IMR-90 (cell line): ENCODE measurements at regions not wholly inside any gene's neighbourhood (a gene's known extent, or its start where the extent isn't known, plus 50 kb on each side); places are given as distances from the start of the nearest gene placed in this dataset.

ENCODE experiments used
- ATAC-seq: fragments of 200-7000 bp; cut with Tn5 transposase; 2 replicates; pipeline ENCODE4 v1.9.1; 2020; ENCODE audit warnings: low read depth, mild to moderate bottlenecking, moderate library complexity
- BruUV-seq: library from RNA; stranded (reverse); fragments of 400-500 nt; replicated peaks from 2 replicates; lab custom pipeline; 2021; lab: Mats Ljungman, UMichigan
- CTCF ChIA-PET: fragments of 300-600 bp; formaldehyde crosslinking; extraction: SDS; loops from one replicate; lab custom pipeline; 2021; ENCODE audit warnings: antibody characterized with exemption; lab: Yijun Ruan, JAX
- POLR2A ChIA-PET: fragments of 300-600 bp; sonication (Branson Sonifier 250); formaldehyde crosslinking; loops from one replicate; lab custom pipeline; 2022; ENCODE audit warnings: antibody characterized with exemption; ENCODE audit not compliant: unreplicated experiment; lab: Charles Lee
- DNase-seq: peaks from one replicate; pipeline ENCODE4 v3.0.0; 2013
- H2AFZ ChIP-seq: replicated peaks from 2 replicates; pipeline ENCODE3; 2013; ENCODE audit warnings: low read length, mild to moderate bottlenecking; ENCODE audit not compliant: poor library complexity
- H2AK5ac ChIP-seq: 2 replicates; pipeline ENCODE4 v1.6.1; 2013; ENCODE audit warnings: low read depth, low read length, inconsistent platforms
- H2AK9ac ChIP-seq: replicated peaks from 2 replicates; pipeline ENCODE3; 2013; ENCODE audit warnings: mild to moderate bottlenecking, low read depth, low read length, moderate library complexity; ENCODE audit not compliant: poor library complexity
- H2BK120ac ChIP-seq: 2 replicates; pipeline ENCODE4 v1.6.1; 2013; ENCODE audit warnings: low read depth, low read length, inconsistent platforms
- H2BK15ac ChIP-seq: 3 replicates; pipeline ENCODE4 v1.6.1; 2013; ENCODE audit warnings: low read depth, low read length, inconsistent platforms
- H2BK20ac ChIP-seq: 2 replicates; pipeline ENCODE4 v1.6.1; 2013; ENCODE audit warnings: low read depth, mild to moderate bottlenecking, inconsistent platforms, low read length, moderate library complexity
- H2BK5ac ChIP-seq: 2 replicates; pipeline ENCODE4 v1.6.1; 2013; ENCODE audit warnings: mild to moderate bottlenecking, low read depth, low read length, inconsistent platforms; ENCODE audit not compliant: poor library complexity, severe bottlenecking
- H3K14ac ChIP-seq: replicated peaks from 2 replicates; pipeline ENCODE4 v1.6.1; 2013; ENCODE audit warnings: low read depth, low read length, inconsistent platforms
- H3K18ac ChIP-seq: 2 replicates; pipeline ENCODE4 v1.6.1; 2013; ENCODE audit warnings: low read depth, low read length, control low read depth
- H3K23ac ChIP-seq: 2 replicates; pipeline ENCODE4 v1.6.1; 2013; ENCODE audit warnings: low read depth, low read length, inconsistent platforms
- H3K27ac ChIP-seq: 2 replicates; pipeline ENCODE4 v1.5.1; 2013; ENCODE audit warnings: mild to moderate bottlenecking, control low read depth, low read length; ENCODE audit not compliant: insufficient read depth
- H3K27me3 ChIP-seq: 2 replicates; pipeline ENCODE4 v1.6.1; 2013; ENCODE audit warnings: low read length; ENCODE audit not compliant: control insufficient read depth, insufficient read depth
- H3K36me3 ChIP-seq: 2 replicates; pipeline ENCODE4 v1.6.1; 2013; ENCODE audit warnings: low read length, mixed read lengths; ENCODE audit not compliant: control insufficient read depth, insufficient read depth
- H3K4ac ChIP-seq: 2 replicates; pipeline ENCODE4 v1.6.1; 2013; ENCODE audit warnings: low read depth, low read length, inconsistent platforms
- H3K4me1 ChIP-seq: 2 replicates; pipeline ENCODE4 v1.6.1; 2013; ENCODE audit warnings: low read length, mixed read lengths; ENCODE audit not compliant: control insufficient read depth, insufficient read depth
- H3K4me2 ChIP-seq: 2 replicates; pipeline ENCODE4 v1.6.1; 2013; ENCODE audit warnings: low read depth, mild to moderate bottlenecking, control low read depth, low read length, moderate library complexity
- H3K4me3 ChIP-seq: 2 replicates; pipeline ENCODE4 v1.5.1; 2013; ENCODE audit warnings: low read depth, mild to moderate bottlenecking, control low read depth, low read length, moderate library complexity; ENCODE audit not compliant: insufficient read depth
- H3K56ac ChIP-seq: 2 replicates; pipeline ENCODE4 v1.6.1; 2013; ENCODE audit warnings: low read length, inconsistent platforms; ENCODE audit not compliant: insufficient read depth; ENCODE audit errors: extremely low read depth
- H3K79me1 ChIP-seq, 2 experiments: 2 replicates each; pipeline ENCODE4 v1.6.1; 2013; ENCODE audit warnings: low read length in 2 of 2, inconsistent platforms in 1 of 2, low read depth in 1 of 2
- H3K9ac ChIP-seq: 2 replicates; pipeline ENCODE4 v1.6.1; 2013; ENCODE audit warnings: low read depth, low read length, control low read depth
- H3K9me1 ChIP-seq: 2 replicates; pipeline ENCODE4 v1.6.1; 2013; ENCODE audit warnings: low read length, inconsistent platforms; ENCODE audit not compliant: insufficient read depth
- H3K9me3 ChIP-seq: 2 replicates; pipeline ENCODE4 v1.6.1; 2013; ENCODE audit warnings: low read length; ENCODE audit not compliant: control insufficient read depth, insufficient read depth
- H4K20me1 ChIP-seq: 2 replicates; pipeline ENCODE4 v1.6.1; 2013; ENCODE audit warnings: low read length, inconsistent platforms; ENCODE audit not compliant: insufficient read depth
- H4K5ac ChIP-seq: 2 replicates; pipeline ENCODE4 v1.6.1; 2013; ENCODE audit warnings: mild to moderate bottlenecking, low read depth, low read length, control low read depth
- H4K8ac ChIP-seq, 2 experiments: 2 replicates each; pipeline ENCODE4 v1.6.1; 2013; ENCODE audit warnings: low read depth in 2 of 2, low read length in 2 of 2, control low read depth in 1 of 2, inconsistent platforms in 1 of 2
- H4K91ac ChIP-seq: 2 replicates; pipeline ENCODE4 v1.6.1; 2013; ENCODE audit warnings: low read depth, low read length, inconsistent platforms; ENCODE audit not compliant: insufficient read depth
- BHLHE40 ChIP-seq: fragments of 150-350 bp; IDR thresholded peaks from 2 replicates; pipeline ENCODE4 v1.6.1; 2016; ENCODE audit warnings: mild to moderate bottlenecking, low read depth, low read length
- ELK1 ChIP-seq: fragments of 150-350 bp; IDR thresholded peaks from 2 replicates; pipeline ENCODE4 v1.6.1; 2016; ENCODE audit warnings: low read depth, mild to moderate bottlenecking, low read length, moderate library complexity, borderline replicate concordance
- FOS ChIP-seq: fragments of 150-350 bp; IDR thresholded peaks from 2 replicates; pipeline ENCODE4 v1.6.1; 2016; ENCODE audit warnings: low read depth, low read length
- MAFK ChIP-seq: IDR thresholded peaks from 2 replicates; pipeline ENCODE4 v1.6.1; 2012; ENCODE audit warnings: low read depth, low read length, improper control_type of control experiment
- MAZ ChIP-seq: IDR thresholded peaks from 2 replicates; pipeline ENCODE4 v1.6.1; 2012; ENCODE audit warnings: low read depth, mild to moderate bottlenecking, low read length, improper control_type of control experiment, moderate library complexity, borderline replicate concordance
- MXI1 ChIP-seq: IDR thresholded peaks from 2 replicates; pipeline ENCODE4 v1.6.1; 2012; ENCODE audit warnings: low read depth, mild to moderate bottlenecking, low read length, moderate library complexity, borderline replicate concordance
- NFE2L2 ChIP-seq: fragments of 150-350 bp; IDR thresholded peaks from 2 replicates; pipeline ENCODE4 v1.6.1; 2016; ENCODE audit warnings: low read depth, mild to moderate bottlenecking, low read length
- POLR2A ChIP-seq: IDR thresholded peaks from 2 replicates; pipeline ENCODE4 v1.6.1; 2012; ENCODE audit warnings: mild to moderate bottlenecking, low read depth, low read length
- RCOR1 ChIP-seq: IDR thresholded peaks from 2 replicates; pipeline ENCODE4 v1.6.1; 2012; ENCODE audit warnings: mild to moderate bottlenecking, low read length, improper control_type of control experiment; ENCODE audit not compliant: insufficient replicate concordance
- RFX5 ChIP-seq: IDR thresholded peaks from 2 replicates; pipeline ENCODE4 v1.8.0; 2012; ENCODE audit warnings: low read depth, mild to moderate bottlenecking, low read length, moderate library complexity
- SMC3 ChIP-seq: fragments of 150-350 bp; IDR thresholded peaks from 2 replicates; pipeline ENCODE4 v1.6.1; 2016; ENCODE audit warnings: low read depth, mild to moderate bottlenecking, antibody characterized with exemption, low read length, moderate library complexity
- WGBS, 2 experiments: methylation state at CpG; one replicate each; pipeline versions ENCODE4 v1.1.5 to v1.1.7; 2013; ENCODE audit warnings: missing lambda C conversion rate in 2 of 2; ENCODE audit not compliant: insufficient read length in 1 of 2; ENCODE audit errors: extremely low coverage in 2 of 2; 5-methylcytosine and 5-hydroxymethylcytosine counted together
- dilution Hi-C: fragments of 300-500 bp; cut with HindIII; formaldehyde crosslinking; loops from one replicate; pipeline ENCODE4 v1.14.3; 2018; ENCODE audit warnings: low sequenced_read_pairs; ENCODE audit not compliant: unreplicated experiment
- in situ Hi-C: fragments of 300-500 bp; cut with MboI; formaldehyde crosslinking; loops from 3 replicates; pipeline ENCODE4 v1.14.3; 2019; ENCODE audit warnings: low sequenced_read_pairs, inconsistent platforms, mixed read lengths
- intact Hi-C: fragments of 100-400 bp; cut with micrococcal nuclease; formaldehyde crosslinking; loops from 2 replicates; pipeline ENCODE4 v1.10.0; 2022

GRCh38 chr4:26217481-26217880 is 103.3 kb upstream of the RBPJ start:
- H3K4me1 ChIP-seq, result peaks cover 9% of the 10 kb centered on the region
- dilution Hi-C loops, result no loop called here
- H3K4me2 ChIP-seq, result no peak overlapping the region
- no peak overlapping the region for H3K4me3 ChIP-seq
- H3K4ac ChIP-seq, result no peak overlapping the region
- H3K14ac ChIP-seq, result no peak overlapping the region
- DNase-seq (no peak), ATAC-seq (no peak)
- no peak overlapping the region for H2AK5ac ChIP-seq
- no peak overlapping the region for H2AK9ac ChIP-seq
- ChIA-PET POLR2A (no interaction called here), CTCF (interaction anchor here (0.6 to 1.1 kb wide), 3 partner anchors 28 to 143 kb away, joined by 3 to 4 read pairs (median 3); no protein-coding TSS in a partner anchor)
- no peak overlapping the region for H3K27ac ChIP-seq
- intact Hi-C loops, result no loop called here
- TF ChIP-seq FOS (no peak), ELK1 (no peak), RCOR1 (no peak), NFE2L2 (no peak), BHLHE40 (no peak), MXI1 (no peak), RFX5 (no peak), POLR2A (no peak), MAZ (no peak), SMC3 (no peak), MAFK (no peak)
- no peaks in the 10 kb centered on the region for H3K9me1 ChIP-seq
- H3K36me3 ChIP-seq, result no peaks in the 10 kb centered on the region
- no peak overlapping the region for H4K5ac ChIP-seq
- H4K8ac ChIP-seq, result no peak overlapping the region
- H3K79me1 ChIP-seq, result no peaks in the 10 kb centered on the region
- no peak overlapping the region for H2BK5ac ChIP-seq
- H4K91ac ChIP-seq, result no peak overlapping the region
- no peak overlapping the region; the same call in 1 of the 2 replicates for H2BK120ac ChIP-seq
- H3K9me3 ChIP-seq, result no peaks in the 10 kb centered on the region
- in situ Hi-C loops, result no loop called here
- H2BK20ac ChIP-seq, result no peak overlapping the region
- no peak overlapping the region for H3K9ac ChIP-seq
- no TSS peak for BruUV-seq
- H3K27me3 ChIP-seq, result peaks cover 2% of the 10 kb centered on the region; the same call in 1 of the 2 replicates
- peak overlapping the region; percentile 74; the same call in 1 of the 3 replicates for H2BK15ac ChIP-seq
- no peak overlapping the region for H2AFZ ChIP-seq
- no peak overlapping the region for H3K56ac ChIP-seq
- no peak overlapping the region for H3K18ac ChIP-seq
- H4K20me1 ChIP-seq, result no peaks in the 10 kb centered on the region
- WGBS, 2 experiments, result 100% methylated on average over 5 of the region's 6 CpGs; no CpG with 5 or more reads in 1 of the 2 experiments
- H3K23ac ChIP-seq, result no peak overlapping the region
